ENCODE measurements at regions not wholly inside any gene's neighbourhood (a gene's known extent, or its start where the extent isn't known, plus 50 kb on each side); places are given as distances from the start of the nearest gene placed in this dataset.

DNA sequence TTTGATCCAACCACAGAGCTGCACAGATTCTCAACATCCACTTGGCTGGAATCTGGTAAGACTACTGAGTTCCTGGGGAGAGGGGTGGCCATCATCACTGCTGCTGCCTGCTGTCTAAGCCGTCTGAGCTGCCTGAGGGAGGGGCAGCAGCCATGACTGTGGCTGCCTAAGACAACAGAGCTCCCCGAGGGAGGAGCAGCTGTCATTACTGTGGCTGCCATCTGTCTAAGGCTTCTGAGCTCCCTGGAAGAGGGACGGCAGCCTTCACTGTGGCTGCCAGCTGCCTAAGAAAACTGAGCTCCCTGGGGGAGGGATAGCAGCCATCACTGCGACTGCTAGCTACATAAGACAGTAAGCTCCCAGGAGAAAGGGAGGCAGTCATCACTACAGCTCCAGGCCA, 584.4 kb downstream of the NR4A2 start:
- DNase-seq: no peak

GRCh38 chr2:155747531-155747930, 585.0 kb downstream of the NR4A2 start:
- DNase-seq: no peak

GRCh38 chr2:155733091-155733853, 599.2 kb downstream of the NR4A2 start:
- DNase-seq: no peak

DNA sequence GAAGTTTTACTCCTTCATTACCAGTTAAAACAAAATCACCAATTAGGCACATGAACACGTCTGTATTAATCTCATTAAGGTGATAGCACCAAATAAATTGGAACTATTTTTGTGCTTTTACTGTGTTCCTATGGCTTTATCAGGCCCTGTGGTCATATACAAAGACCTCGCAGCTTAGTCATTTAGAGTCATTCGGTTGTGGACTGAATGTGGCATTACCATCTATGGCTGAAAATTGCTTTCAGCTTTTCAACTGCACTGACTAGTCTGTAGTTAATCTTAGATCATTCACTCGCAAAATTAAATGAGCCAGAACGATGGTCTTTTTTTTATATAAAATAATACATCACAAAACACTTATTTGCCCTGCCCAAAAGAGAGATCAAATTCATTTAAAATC, 601.7 kb downstream of the NR4A2 start:
- DNase-seq: no peak

DNA sequence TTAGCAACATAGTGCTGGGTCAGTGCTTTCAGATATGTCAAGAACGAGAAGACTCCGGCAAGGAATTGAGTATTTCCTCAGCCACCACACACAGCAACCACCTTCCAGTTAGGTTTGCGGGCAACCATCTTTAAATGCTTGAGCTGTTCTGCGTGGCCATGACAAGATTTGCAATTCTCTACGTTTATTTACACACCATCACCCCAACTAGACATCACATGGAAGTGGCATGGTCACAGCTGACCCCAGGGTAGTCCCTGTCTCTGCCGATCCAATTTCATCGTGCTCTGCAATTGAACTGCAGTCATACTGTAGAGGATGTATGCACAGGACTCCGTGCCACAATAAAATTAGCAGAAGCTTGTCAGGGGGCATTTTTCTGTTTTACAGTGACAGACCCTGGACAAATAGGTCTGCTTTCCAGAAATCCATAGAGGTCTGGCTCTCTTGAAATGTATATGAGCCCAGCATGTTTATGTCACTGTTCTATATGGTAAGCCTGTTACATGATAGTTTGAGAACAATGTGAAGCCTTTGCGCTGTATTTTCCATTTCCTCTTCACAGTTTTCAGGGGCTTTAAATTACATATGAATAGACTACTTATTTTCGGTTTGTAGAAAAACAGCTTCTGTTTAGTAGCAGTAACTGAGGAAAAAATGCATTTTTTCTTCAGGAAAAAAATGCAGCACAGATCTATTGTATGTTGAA, 605.2 kb downstream of the NR4A2 start:
- DNase-seq: no peak

DNA sequence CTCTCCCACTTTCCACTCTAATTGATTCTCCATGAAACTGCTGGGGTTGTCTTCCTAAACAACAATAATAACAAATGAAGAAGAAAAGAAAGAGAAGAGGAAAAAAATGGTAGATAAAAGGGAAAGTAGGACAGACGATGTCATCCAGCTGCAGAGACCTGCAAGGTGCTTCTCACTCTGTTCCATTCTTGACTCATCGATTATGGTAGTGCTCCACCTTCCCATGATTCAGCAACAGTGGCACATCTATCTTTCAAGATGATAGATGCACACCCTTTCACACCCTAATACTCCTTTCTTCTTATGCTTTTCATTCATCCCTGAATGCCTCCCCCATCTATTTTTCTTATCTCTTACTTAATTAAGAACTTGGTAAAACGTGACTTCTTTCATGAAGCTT, 610.2 kb downstream of the NR4A2 start:
- DNase-seq: no peak

- no peak for DNase-seq
Measured at GRCh38 chr2:155715705-155716104, 616.8 kb downstream of the NR4A2 start.

GRCh38 chr2:155714983-155715382, 617.5 kb downstream of the NR4A2 start:
- no peak for DNase-seq

DNA sequence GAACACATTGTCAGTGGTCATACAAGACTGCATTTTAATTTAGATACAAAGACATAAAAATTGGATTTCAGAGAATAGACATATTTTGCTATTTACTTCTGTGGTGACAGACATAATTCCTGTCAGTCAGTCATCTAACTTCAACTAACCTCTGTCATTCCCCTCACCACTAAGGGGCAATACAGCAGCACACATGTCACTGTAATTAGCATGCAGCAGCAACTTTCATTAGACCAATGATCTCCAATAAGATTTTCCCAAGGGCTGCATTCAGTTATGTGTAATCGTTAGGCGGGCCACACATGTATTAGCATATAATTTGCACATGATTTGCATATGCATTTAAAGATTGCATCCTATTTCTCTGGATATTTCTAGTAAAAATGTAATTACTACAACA, 624.5 kb downstream of the NR4A2 start:
- no peak for DNase-seq

- DNase-seq: no peak
Measured at GRCh38 chr2:155703917-155704316, 628.6 kb downstream of the NR4A2 start.

- no peak for DNase-seq
Measured at GRCh38 chr2:155703048-155703447, 629.5 kb downstream of the NR4A2 start.

DNA sequence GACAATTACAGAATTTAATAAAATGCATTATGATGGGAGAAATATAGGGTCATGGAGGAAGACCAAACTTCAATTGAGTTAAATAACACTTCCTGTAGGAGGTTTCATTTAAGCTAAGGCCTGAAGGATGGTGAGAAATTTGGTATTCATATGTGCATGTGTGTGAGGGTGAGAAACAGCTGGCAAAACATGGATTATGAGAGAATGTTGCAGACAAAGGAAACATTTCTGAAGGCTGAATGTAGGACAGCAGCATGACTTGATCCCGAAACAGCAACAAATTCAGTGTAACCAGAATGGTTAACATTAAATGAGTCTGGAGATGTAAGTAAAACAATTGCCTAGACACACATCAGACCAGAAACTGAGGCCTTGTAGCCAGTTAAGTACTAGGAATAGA, 630.8 kb downstream of the NR4A2 start:
- no peak for DNase-seq

GRCh38 chr2:155696571-155696970, 636.0 kb downstream of the NR4A2 start:
- no peak for DNase-seq

GRCh38 chr2:155695505-155695904, 637.0 kb downstream of the NR4A2 start:
- no peak for DNase-seq

DNA sequence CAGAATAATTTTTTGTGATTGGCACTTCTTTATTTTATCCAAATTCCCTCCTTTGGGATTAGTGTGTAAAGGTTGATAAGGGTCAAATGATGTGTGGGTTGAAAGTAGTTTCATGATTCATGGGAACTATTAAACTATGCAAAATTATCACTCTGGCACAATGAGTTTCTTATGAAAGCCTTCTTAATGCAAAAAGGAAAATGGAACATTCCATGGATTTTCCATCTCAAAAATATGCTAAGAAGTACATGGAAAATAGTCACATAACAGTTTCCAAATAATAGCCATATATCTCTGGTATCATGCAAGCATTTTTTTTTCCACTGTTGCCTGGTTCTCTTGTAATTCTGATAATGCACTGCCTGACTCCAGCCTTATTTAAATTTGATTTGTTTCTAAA, 639.7 kb downstream of the NR4A2 start:
- no peak for DNase-seq

GRCh38 chr2:155692106-155692505, 640.4 kb downstream of the NR4A2 start:
- DNase-seq: no peak

GRCh38 chr2:155690785-155691184, 641.7 kb downstream of the NR4A2 start:
- DNase-seq: no peak

DNA sequence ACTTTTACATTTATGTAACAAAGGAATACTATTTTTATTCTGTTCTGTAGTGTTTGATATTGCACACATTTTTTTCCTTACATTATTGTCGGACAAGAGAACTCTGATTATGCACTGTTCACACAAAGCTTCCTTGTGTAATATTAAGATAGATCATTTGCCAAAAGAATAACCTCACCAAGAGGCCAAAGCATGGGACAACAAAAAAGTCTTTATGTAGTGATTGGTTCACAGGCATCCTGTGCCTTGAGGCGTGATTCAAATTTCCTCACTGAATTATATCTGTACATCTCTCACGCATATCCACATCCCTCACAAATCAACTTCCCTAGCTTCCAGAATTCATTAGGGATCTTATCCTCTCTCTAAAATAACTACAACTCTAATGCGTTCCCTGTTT, 642.7 kb downstream of the NR4A2 start:
- no peak for DNase-seq

GRCh38 chr2:155687181-155687580, 645.3 kb downstream of the NR4A2 start:
- DNase-seq: no peak

GRCh38 chr2:155679647-155680046, 652.9 kb downstream of the NR4A2 start:
- DNase-seq: no peak

DNA sequence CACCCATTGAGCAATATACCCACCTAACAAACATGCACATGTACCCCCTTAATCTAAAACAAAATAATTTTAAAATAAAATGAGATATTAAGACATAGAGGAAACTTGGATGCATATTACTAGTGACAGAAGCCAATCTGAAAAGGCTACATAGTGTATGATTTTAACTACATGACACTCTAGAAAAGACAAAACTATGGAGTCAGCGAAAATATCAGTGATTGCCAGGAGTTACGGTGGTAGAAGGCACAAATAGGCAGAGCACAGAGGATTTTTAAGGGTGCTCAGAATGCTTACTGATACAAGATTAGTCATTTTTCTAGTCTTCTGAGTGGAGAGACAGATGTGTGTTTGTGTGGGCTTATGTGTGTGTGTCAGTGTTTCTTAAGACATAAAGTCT, 656.6 kb downstream of the NR4A2 start:
- DNase-seq: no peak

DNA sequence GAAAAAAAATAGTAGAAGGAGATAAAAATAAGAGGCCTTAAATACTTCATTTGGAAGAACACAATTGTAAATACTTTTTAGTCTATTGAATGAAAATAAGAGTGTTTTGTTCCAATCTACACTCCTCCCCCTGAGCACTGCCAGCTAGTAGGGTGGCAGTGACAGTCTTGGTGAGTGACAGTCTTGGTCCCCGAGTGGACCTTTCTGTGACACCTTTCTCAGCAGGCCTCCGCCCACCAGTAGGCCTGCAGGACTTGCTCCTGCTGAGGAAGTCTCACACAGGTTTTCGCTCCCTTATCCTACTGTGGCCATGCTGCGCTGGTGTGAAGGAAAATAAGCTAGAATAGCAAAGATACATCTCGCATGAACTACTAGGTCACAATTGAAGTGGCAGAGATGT, 666.8 kb downstream of the NR4A2 start:
- no peak for DNase-seq

DNA sequence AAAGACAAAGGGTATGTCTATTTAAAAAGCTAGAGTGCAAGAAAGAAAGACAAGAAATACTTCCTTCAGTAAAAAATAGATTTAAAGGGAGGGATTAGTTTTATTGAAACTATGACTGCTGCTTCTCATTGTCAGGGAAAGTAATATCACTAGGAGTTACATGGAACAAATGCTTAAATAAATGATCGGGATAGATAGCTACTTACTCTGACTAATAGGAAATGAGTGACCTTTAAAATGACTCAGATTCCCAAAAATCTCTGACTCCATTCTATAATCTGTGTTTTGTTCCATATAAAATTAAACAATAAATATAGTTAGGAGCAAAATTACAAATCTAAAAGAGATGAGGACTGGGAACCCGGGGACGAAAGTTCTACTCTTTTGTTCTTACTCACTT, 669.3 kb downstream of the NR4A2 start:
- no peak for DNase-seq

DNA sequence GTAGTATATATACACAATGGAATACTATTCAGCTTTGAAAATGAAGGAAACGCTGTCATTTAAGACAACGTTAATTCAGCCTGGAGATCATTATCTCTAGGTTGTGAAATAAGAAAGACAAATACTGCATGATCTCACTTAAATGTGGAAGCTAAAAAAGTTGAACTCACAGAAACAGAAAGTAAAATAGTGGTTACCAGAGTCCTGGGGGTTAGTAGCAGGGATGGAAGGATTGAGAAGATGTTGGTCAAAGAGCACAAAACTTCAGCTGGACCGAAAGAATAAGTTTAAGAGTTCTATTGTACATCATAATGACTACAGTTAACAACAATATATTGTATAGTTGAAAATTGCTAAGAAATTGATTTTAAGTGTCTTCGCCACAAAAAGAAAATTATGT, 670.3 kb downstream of the NR4A2 start:
- DNase-seq: no peak

DNA sequence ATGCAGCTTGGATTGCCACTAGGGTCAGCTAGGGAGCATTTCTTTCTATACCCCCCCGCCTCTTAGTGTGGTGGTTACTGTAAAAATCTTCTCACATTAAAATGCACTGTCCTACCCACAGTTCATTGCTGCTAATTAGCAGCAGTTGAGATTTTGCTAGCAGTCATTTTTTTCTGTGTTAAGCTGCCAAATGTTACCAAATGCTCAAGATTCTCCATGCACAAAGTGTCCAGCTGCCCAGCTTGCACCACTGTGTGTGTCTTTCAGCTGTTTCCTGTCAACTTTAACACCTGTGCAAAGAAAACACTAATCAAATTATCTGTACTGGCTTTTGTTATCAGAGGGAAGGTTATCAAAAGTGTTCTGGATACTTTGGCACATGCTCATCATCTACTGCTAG, 679.3 kb downstream of the NR4A2 start:
- no peak for DNase-seq
